GM03348 (cell line): ENCODE measurements at regions not wholly inside any gene's neighbourhood (a gene's known extent, or its start where the extent isn't known, plus 50 kb on each side); places are given as distances from the start of the nearest gene placed in this dataset.
"Not testable (repeated sequence)": the region's sequence is repeated elsewhere in the genome, so short reads cannot be mapped to it uniquely, and the experiment has no call there.

ENCODE experiments used
- DNase-seq: peaks from one replicate; pipeline ENCODE4 v3.0.0; 2012; ENCODE audit warnings: low spot score

DNA sequence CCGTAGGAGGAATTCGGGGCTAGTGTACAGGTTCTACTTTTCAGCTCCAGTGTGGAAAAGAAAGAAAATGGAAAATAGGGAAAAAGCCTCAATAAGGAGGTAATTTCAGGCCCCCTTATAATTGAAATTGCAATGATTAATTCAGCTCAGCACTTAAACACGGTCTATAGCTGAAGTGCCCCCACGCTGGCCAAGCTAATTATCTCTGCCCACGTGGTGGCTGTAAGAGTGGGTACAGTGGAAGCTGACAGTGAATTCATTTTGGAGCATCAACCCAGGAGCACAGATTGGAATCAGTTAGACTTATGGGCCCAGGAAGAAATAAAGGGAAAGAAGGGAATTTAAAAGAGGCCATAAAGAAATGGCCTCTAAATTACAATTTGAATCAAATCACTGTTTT is 631.1 kb upstream of the CPEB2 start:
- DNase-seq, result no peak

DNA sequence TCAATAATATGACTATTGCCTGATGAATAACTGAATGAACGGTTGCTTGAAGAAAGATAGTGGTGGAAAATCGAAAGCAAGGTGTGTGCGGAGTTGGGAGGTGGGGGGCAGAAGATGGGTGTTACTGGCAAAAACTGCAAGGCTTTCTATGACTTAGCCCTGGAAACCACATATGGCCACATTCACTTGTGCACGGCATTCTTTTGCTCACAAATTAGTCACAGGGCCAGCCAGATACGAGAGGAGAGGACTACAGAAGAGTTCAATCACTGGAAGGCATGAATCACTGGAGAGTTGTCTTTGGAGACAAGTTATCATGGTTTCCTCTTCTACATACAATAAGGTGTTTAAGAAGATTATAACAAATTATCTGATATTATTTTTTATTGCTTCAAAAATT is 626.5 kb upstream of the CPEB2 start:
- DNase-seq, result no peak

DNA sequence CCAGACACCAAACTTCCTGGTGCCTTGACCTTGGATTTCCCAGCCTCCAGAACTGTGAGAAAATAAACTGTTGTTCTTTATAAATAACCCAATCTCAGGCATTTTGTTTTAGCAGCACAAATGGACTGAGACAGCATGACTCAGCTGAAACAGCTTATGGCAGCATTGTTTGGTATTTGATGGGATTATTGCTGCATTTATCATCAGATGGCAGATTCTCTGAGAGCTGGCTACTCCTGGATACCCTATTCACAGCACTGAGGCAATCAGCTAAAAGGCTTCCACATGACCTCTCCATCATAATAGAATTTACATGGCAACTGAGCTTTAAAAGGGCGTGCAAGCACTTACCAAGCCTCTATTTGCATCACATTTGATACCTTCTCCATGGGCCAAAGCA is 623.1 kb upstream of the CPEB2 start:
- no peak for DNase-seq

DNA sequence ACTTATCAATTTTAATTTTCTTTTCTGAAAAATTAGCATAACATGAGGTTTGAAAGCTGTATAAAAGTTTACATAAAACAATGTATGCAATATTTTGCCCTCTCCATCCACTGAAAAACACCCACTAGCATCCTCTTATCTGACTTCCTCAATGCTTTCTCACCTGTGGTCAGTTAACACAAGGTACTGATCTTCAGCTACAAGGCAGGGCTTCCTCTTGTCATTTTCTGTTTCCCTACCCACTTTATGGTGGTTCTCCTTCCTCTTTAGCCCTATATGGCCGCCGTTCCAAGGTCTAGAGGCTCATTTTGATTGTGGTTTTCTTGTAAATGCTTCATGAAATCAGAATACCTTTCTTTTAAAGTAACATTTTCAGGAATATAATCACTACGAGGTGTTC is 618.6 kb upstream of the CPEB2 start:
- no peak for DNase-seq

DNA sequence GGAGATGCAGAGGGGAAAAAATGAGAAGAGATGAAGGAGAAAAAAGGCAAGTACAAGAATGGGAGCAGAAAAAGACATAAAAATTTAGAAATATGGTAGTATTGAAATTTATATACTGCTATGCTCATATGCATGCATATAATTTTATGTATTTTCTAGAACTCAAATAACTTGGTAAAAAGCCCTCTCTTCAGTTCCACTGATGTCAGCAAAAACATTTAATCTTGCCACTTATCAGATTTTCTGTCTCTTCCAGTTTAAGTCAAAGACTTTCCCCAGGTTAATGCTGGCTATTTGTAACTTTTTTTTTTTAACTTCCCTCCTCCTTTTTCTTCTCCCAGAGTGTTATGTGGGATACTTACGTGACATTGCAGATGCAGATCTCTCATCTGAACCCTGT is 617.5 kb upstream of the CPEB2 start:
- no peak for DNase-seq

DNA sequence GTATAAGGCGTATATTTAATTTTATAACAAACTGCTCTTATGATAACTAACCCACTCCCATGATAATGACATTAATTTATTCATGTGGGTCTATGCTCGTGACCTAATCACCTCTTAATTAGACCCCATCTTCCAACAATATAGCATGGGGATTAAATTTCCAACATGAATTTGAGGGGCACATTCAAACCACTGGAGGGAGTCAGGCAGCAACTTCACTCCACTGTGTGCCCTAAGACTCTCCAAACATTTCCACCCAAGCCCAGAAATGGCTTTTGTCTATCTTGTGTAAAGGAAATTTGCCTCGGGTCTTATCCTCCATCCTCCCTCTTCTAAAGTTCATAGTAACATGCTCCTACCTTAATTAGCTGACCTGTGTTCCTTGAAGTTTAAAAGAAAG is 616.1 kb upstream of the CPEB2 start:
- no peak for DNase-seq

DNA sequence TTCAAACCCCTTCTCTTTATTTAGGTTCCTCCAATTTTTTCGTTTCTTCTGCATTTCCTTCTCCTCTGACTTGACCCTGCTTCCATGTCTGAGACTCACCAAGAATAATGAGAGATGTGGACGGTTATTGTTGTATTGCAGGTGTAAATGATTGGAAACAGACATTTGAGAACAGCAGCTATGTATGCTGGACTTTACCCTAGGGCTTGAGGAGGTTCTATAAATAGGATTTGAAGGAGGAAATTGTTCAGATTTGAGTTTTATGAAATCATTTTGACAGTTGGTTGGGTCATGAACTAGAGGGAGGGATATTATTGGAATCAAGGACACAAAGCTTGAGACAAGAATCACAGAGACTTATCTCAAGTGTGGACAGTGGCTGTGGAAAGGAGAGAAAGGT is 614.6 kb upstream of the CPEB2 start:
- DNase-seq, result no peak

DNA sequence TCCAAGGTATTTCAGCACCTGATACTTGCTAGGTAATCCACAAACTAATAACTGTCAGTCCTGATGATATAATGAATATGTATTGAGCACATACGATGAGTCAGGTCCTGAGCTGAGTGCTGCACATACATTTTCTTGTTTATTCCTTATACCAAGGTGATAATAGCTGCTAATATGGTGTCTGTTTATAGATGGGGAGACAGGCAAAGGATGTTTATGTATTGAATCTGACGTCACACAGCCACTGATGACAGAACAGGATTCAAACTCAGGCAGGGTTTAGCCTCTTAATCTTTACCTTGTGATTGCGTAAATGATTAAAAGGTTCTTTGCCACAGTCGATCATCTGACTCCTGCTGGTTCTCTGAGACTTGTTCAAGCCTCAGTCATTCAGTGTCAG is 609.9 kb upstream of the CPEB2 start:
- DNase-seq, result no peak

DNA sequence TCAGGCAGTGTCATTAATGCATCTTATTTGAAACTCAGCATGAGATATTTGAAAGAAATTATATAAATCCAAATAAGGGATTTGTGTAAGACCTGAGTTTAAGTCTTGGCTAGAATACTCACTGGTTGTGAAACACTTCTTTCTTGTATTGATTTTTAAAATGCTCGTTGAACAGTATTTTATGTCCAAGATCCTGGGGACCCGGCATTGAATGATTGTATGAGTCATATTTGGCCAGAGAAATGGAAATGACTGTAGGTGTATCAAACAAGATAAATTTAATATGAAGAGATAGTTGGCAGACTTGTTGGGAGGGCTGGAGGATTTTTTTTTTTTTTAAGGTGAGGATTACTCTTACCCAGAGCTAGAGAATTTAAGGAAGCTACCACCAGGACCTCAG is 606.1 kb upstream of the CPEB2 start:
- no peak for DNase-seq

DNA sequence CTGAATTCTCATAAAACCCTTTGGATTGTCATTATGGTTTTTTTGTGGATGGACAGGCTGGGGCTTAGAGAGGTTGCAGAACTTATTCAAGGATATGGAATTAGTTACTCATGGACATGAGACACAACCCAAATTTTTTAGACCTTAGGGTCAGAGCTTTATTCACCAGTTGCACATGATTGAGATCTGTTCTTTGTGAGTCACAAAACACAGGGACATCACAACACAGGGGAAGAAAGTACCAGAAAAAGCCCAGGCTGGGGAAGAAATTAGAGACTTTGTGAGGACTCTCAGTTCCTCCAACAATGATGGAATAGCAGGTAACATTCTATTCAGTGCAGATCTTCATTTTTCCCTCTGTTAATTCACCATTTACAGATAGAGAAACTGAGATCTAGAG is 602.4 kb upstream of the CPEB2 start:
- no peak for DNase-seq

DNA sequence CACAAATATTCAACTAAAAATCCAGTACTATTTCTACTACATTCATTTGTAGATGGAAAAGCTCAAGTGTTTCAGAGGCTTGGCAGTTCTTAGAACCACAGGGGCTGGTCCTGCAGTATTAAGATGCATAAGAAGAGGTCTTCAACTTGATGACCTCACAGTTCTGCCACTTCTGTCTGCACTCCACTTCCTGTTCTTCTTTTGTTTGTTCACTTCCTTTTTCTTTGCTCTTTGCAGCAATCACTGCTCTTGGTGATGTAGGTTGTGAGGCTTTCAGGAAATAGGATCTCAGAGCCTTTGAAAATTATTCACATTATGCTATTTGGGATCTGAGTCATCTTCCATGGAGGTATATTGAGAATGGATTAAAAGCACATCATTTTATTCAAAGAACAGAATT is 602.0 kb upstream of the CPEB2 start:
- no peak for DNase-seq

DNA sequence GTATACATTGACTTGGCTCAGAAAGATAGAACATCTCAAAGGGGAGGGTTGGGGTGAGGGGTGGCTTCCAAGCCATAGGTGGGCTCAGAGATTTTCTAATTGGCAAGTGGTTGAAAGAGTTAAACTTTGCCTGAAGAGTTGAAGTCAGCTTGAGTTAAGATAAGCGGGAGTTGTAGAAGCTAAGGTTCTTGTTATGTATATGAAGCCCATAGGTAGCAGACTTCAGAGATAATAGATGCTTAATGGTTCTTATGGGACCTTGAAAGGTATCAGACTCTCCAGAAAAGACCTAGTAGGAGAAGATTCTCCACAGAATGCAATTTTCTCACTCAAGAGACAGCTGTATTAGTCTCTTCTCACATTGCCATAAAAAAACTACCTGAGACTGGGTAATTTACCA is 599.1 kb upstream of the CPEB2 start:
- no peak for DNase-seq

DNA sequence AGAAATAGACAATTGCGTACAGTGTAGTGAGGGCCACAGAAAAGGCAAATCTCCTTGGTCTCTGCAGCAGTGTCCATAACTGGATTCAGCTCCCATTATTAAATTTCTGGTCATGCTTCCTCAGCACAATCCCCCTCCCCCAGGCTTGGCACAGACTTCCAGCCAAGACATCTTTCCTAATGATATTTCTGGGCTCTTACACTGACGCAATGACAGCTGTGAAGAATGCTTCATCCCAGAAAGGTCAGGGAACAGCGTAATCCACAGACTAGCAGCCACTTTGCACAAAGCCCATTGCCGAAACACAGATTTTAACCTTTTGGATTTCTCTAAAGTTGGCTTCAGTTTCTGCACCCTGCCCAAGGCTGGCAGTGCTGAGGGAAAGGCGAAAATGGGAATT is 597.6 kb upstream of the CPEB2 start:
- DNase-seq, result no peak

DNA sequence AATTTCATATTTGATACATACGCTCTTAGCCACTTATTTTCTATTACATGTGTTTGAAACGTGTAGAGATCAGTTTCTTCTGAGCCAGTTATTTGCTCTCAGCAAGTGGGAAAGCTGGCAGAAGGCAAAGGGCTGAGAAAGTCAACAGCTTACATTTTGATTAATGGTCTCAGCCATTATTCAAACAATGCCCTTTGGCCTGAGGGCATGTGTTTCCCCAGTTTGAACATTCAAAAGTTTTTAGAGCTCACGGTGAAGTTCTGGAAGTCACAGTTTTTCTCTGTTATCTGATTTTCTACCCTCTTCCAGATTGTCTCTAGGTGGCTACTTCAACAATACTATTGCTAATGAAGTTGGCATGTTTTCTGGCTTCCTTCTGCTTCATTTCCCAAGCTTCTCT is 591.8 kb upstream of the CPEB2 start:
- DNase-seq, result no peak

DNA sequence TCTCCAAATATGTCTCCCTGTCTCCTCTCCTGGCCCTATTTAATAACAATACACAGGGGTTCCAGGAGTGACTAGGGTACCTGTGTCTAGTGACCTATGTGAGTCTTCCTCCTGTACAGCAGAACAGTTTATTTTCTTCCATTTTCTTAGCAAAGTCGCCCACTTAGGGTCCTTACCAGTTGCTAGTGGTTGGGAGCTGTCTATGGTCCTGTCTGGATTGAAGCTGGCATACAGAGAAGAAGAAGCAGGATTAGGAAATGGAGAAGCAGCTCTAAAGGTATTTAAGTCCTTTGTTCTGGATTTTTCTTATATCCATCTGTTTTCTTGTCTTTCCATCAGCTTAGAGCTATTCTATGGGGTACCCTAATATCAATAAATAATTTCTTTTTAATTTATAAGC is 587.1 kb upstream of the CPEB2 start:
- DNase-seq, result no peak

DNA sequence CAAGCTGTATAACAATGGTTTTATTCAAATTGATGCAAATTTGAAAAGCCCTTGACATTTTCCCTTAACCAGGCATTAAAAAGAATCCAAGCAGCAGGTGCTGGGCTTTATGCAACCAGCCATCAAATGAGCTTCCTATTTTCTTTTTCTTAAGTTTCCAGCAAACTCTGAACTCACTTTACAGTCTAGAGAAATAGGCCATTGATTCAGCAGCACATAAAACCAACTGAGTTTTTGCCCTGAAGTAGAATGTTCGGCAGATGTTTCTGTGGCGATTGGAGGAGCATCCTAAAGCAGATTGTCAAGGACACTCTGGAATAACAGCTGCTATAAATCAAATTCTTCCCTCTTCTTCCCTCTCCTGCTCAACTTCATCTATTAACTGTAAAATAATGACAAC is 582.8 kb upstream of the CPEB2 start:
- DNase-seq, result no peak

DNA sequence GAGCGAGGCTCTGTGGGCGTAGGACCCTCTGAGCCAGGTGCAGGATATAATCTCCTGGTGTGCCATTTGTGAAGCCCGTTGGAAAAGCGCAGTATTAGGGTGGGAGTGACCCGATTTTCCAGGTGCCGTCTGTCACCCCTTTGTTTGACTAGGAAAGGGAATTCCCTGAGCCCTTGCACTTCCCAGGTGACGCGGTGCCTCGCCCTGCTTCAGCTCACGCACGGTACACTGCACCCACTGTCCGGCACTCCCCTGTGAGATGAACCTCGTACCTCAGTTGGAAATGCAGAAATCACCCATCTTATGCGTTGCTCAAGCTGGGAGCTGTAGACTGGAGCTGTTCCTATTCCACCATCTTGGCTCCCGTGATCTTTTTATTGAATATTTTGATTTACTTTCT is 576.0 kb upstream of the CPEB2 start:
- not testable (repeated sequence) for DNase-seq

DNA sequence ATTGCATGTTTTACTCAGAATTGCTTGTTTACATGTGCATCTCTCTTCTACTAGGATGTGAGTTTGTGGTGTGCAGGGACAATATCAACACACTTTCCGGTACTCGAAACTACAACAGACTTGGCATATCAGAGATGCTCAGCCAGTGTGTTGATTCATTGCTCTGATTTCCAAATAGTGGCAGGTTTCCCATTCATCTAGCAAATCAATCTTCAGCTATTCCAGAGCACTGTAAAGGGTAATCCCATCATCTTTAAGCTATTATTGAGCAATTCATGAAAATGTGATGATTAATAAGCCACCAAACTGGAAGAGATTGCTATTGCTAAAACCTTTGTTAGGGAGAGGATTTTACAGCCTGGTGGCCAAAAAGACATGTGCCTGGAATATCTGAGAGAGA is 574.2 kb upstream of the CPEB2 start:
- no peak for DNase-seq

DNA sequence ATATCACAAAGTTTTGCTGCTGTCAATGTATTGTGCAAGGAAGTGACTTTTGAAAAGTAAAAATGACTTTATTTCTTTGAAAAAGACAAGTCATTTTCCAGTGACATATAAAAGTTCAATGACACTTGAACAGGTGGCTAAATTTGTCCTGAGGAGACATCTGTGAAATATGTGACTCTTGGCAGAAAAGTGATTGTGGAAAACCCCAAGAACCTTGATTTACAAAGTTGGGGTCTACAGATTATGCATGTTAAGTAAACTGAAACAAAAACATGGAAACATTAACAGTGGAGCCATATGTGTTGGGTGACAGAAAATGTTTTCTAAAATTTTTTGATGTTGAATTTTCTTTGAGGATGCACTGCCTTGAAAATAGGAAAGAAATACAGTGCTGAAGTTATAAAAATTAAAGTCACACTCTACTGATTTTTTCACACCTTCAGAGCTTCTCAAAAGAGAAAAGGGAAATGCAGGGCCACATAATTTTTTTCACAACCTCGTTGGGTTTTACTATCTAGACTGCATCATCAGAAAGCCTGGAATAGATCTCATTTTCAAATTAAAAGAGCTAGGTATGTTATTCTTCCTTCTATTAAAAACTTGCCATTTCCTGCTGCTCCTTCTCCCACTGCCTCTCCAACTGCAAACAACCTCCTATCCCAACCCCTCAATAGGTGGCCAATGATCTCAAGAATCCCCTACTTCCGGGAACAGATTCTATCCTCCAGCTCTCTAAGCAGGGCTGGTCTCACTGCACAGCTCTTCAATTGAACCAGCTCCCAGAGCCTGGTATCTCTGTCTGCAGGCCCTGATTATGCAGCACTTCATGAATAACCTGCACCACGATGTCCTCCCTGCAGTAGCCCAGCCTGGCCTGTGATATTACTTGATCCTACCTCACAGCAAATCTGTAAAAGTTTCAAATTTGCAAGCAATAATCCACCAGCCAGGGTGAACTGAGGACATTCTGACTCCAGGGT is 570.8 kb upstream of the CPEB2 start:
- DNase-seq, result no peak

DNA sequence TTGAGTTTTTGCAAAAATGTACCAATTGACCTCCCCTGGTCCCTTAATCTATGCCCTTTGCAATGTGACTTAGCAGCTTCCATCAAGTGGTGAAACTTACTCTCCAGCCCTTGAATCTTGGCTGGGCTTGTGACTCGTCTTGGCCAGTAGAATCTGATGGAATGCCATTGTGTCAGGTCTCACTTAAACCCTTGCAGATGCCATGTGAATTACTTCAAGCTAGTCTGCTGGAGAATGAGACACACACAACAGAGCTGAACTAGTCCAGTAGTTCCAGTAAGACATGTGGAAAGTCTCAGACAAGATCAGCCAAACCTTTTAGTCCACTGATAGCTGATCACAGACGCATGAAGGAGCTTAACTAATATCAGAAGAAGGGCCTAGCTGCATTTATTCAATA is 567.8 kb upstream of the CPEB2 start:
- DNase-seq, result no peak

DNA sequence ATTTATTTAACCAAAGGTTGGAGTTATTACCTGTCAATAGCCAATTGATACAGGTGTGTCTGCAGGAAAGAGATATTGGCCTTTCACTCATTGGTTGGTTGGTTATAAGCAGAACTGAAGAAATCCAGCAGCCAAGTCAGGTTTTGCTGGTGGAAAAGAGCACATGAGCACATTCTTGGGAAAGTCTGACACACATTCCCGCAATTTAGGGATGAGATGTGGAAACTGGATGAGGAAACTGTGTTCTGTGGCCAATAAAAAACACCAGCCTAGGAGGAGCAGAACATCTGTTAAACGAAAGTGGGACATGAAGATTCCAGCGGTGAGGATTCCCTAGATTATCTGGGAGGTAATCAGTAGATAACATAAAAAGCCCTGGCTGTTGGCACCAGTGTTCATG is 567.4 kb upstream of the CPEB2 start:
- no peak for DNase-seq

DNA sequence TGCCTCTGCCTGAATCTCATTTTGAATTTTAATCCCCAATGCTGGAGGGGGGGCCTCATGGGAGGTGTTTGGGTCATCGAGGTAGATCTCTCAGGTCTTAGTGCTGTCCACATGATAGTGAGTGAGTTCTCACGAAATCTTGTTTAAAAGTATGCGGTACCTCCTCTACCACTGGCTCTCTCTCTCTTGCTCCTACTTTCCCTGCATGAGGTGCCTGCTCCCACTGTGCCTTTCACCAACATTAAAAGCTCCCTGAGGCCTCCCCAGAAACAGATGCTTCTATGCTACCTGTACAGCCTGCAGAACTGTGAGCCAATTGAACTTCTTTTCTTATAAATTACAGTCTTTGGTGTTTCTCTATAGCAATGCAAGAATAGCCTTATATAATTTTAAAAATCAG is 560.7 kb upstream of the CPEB2 start:
- no peak for DNase-seq

DNA sequence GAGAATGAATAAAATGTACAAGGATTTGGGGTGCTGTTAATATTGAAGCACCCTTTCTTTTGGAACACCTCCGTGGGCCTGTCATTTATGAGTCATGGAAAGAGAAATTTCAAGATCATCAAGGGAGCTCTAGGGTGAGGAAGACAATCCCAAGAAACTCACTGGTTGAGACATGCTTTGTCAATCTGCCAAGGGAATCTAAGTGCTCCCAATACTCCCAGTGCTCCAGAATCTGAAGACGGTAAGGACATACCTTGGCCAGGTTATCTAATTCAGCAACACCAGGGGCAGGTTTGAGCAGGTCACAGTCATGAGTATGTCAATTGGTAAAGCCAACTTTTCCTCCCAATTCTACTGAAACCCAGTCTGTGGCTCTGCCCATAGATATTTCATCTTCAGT is 556.4 kb upstream of the CPEB2 start:
- DNase-seq, result no peak

DNA sequence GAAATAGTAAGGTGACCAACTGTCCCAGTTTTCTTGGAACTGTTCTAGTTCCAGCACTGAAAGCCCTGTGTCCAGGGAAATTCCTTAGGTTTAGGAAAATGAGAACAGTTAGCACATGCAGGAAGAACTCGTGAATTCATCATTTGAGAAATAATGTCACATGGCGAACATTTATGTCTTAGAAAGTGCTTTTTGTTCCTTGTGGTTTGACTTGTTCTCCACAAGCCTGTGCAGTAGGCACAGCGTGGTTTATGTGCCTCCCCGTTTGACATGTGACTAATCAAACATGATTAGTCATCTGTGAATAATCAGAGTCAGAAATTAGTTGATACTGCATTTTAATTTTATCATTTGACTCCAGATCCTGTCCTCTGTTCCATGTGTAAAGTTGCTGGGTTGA is 556.0 kb upstream of the CPEB2 start:
- no peak for DNase-seq
